Peyer's patch (tissue), 4 donors: ENCODE measurements at regions not wholly inside any gene's neighbourhood (a gene's known extent, or its start where the extent isn't known, plus 50 kb on each side); places are given as distances from the start of the nearest gene placed in this dataset.

Source experiments
- POLR2A ChIP-seq, 2 donors: fragments of 450-650 bp; IDR thresholded peaks; one replicate each; pipeline ENCODE4 v1.5.1; 2017; ENCODE audit warnings: antibody characterized with exemption in 2 of 2, mild to moderate bottlenecking in 2 of 2, moderate library complexity in 2 of 2
- TF ChIP-seq, protein P1 (sequence below), 6 experiments: fragments of 450-650 bp in 4 of 6; fragments of 200-600 bp in 2 of 6; sonication (generic) in 1 of 6; IDR thresholded peaks; one replicate each; pipeline ENCODE4 v1.5.1; 2017 to 2019; ENCODE audit warnings: antibody characterized with exemption in 6 of 6, mild to moderate bottlenecking in 3 of 6, moderate library complexity in 1 of 6

DNA sequence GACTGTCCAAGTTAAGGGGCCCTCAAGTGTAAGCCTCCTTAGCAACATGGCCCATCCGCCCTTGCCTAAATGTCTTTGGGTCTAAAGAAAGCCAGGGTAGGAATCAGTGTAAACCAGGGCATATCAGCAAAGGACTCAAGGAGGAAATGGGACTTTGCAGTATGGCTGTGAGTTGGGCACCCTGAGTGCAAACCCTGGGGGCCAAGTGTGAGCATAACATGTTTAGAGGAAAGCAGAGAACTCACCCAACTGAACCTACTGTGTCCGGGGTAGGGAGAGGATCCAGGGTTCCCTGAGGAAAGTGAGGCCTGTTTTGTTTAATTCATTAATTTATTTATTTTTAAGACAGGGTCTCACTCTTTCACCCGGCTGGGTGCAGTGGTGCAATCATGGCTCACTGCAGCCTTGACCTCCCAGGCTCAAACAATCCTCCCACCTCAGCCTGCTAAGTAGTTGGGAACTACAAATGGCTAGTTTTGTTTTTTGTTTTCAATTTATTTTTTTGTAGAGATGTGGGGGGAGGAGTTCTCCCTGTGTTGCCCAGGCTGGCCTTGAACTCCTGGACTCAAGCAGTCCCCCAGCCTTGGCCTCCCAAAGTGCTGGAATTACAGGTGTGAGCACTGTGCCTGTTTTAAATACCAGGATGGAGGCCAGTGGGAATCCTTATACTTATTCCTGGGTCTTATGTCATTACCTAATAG lies 51.0 kb upstream of the ACTR3 start:
- TF ChIP-seq, protein P1, sequence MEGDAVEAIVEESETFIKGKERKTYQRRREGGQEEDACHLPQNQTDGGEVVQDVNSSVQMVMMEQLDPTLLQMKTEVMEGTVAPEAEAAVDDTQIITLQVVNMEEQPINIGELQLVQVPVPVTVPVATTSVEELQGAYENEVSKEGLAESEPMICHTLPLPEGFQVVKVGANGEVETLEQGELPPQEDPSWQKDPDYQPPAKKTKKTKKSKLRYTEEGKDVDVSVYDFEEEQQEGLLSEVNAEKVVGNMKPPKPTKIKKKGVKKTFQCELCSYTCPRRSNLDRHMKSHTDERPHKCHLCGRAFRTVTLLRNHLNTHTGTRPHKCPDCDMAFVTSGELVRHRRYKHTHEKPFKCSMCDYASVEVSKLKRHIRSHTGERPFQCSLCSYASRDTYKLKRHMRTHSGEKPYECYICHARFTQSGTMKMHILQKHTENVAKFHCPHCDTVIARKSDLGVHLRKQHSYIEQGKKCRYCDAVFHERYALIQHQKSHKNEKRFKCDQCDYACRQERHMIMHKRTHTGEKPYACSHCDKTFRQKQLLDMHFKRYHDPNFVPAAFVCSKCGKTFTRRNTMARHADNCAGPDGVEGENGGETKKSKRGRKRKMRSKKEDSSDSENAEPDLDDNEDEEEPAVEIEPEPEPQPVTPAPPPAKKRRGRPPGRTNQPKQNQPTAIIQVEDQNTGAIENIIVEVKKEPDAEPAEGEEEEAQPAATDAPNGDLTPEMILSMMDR (IDR thresholded peaks at IDR 0.05) = no peak
- TF ChIP-seq POLR2A (IDR thresholded peaks at IDR 0.05) = no peak
